ENCODE measurements at regions not wholly inside any gene's neighbourhood (a gene's known extent, or its start where the extent isn't known, plus 50 kb on each side); places are given as distances from the start of the nearest gene placed in this dataset.
"Not testable (repeated sequence)": the region's sequence is repeated elsewhere in the genome, so short reads cannot be mapped to it uniquely, and the experiment has no call there.

GRCh38 chr1:143905214-143906179, 66.3 kb downstream of the FAM72C start:
- DNase-seq (ENCODE audit: low spot score); in situ Hi-C loops (cut with MboI; ENCODE audit: low pct_unique_long_range_greater_than_20kb, low sequenced_read_pairs, unreplicated experiment): not testable (repeated sequence)

GRCh38 chr1:143904622-143904979, 67.2 kb downstream of the FAM72C start:
- DNase-seq (ENCODE audit: low spot score); in situ Hi-C loops (cut with MboI; ENCODE audit: low pct_unique_long_range_greater_than_20kb, low sequenced_read_pairs, unreplicated experiment): not testable (repeated sequence)

GRCh38 chr1:143903899-143904621, 67.7 kb downstream of the FAM72C start:
- DNase-seq (ENCODE audit: low spot score); in situ Hi-C loops (cut with MboI; ENCODE audit: low pct_unique_long_range_greater_than_20kb, low sequenced_read_pairs, unreplicated experiment): not testable (repeated sequence)

GRCh38 chr1:143896377-143896776, 75.4 kb downstream of the FAM72C start:
- DNase-seq (ENCODE audit: low spot score); in situ Hi-C loops (cut with MboI; ENCODE audit: low pct_unique_long_range_greater_than_20kb, low sequenced_read_pairs, unreplicated experiment): not testable (repeated sequence)

- TF ChIP-seq CTCF (IDR thresholded peaks at IDR 0.05; ENCODE audit: extremely low read depth, insufficient read depth, missing control alignments) = peak; percentile 67
- in situ Hi-C loops (cut with MboI; ENCODE audit: low pct_unique_long_range_greater_than_20kb, low sequenced_read_pairs, unreplicated experiment); DNase-seq (ENCODE audit: low spot score): not testable (repeated sequence)
Measured at GRCh38 chr1:143884932-143885574, 86.7 kb downstream of the FAM72C start.

GRCh38 chr1:143884532-143884931, 87.3 kb downstream of the FAM72C start:
- in situ Hi-C loops (cut with MboI; ENCODE audit: low pct_unique_long_range_greater_than_20kb, low sequenced_read_pairs, unreplicated experiment); DNase-seq (ENCODE audit: low spot score): not testable (repeated sequence)
- peak; percentile 30 for TF ChIP-seq CTCF (IDR thresholded peaks at IDR 0.05; ENCODE audit: extremely low read depth, insufficient read depth, missing control alignments)

- in situ Hi-C loops (cut with MboI; ENCODE audit: low pct_unique_long_range_greater_than_20kb, low sequenced_read_pairs, unreplicated experiment); DNase-seq (ENCODE audit: low spot score): not testable (repeated sequence)
Measured at GRCh38 chr1:143879757-143880536, 91.8 kb downstream of the FAM72C start.

GRCh38 chr1:143875947-143876346, 95.8 kb downstream of the FAM72C start:
- in situ Hi-C loops (cut with MboI; ENCODE audit: low pct_unique_long_range_greater_than_20kb, low sequenced_read_pairs, unreplicated experiment); DNase-seq (ENCODE audit: low spot score): not testable (repeated sequence)

GRCh38 chr1:143874625-143875024, 97.2 kb downstream of the FAM72C start:
- in situ Hi-C loops (cut with MboI; ENCODE audit: low pct_unique_long_range_greater_than_20kb, low sequenced_read_pairs, unreplicated experiment); DNase-seq (ENCODE audit: low spot score): not testable (repeated sequence)

- DNase-seq (ENCODE audit: low spot score); in situ Hi-C loops (cut with MboI; ENCODE audit: low pct_unique_long_range_greater_than_20kb, low sequenced_read_pairs, unreplicated experiment): not testable (repeated sequence)
Measured at GRCh38 chr1:143873650-143874049, 98.1 kb downstream of the FAM72C start.

- DNase-seq (ENCODE audit: low spot score); in situ Hi-C loops (cut with MboI; ENCODE audit: low pct_unique_long_range_greater_than_20kb, low sequenced_read_pairs, unreplicated experiment): not testable (repeated sequence)
Measured at GRCh38 chr1:143870388-143870787, 101.4 kb downstream of the FAM72C start.

GRCh38 chr1:143867590-143868220, 104.1 kb downstream of the FAM72C start:
- in situ Hi-C loops (cut with MboI; ENCODE audit: low pct_unique_long_range_greater_than_20kb, low sequenced_read_pairs, unreplicated experiment); DNase-seq (ENCODE audit: low spot score): not testable (repeated sequence)

- in situ Hi-C loops (cut with MboI; ENCODE audit: low pct_unique_long_range_greater_than_20kb, low sequenced_read_pairs, unreplicated experiment); DNase-seq (ENCODE audit: low spot score): not testable (repeated sequence)
Measured at GRCh38 chr1:143863901-143864520, 107.8 kb downstream of the FAM72C start.

GRCh38 chr1:143862722-143863121, 109.1 kb downstream of the FAM72C start:
- DNase-seq (ENCODE audit: low spot score); in situ Hi-C loops (cut with MboI; ENCODE audit: low pct_unique_long_range_greater_than_20kb, low sequenced_read_pairs, unreplicated experiment): not testable (repeated sequence)
